ENCODE measurements at regions not wholly inside any gene's neighbourhood (a gene's known extent, or its start where the extent isn't known, plus 50 kb on each side); places are given as distances from the start of the nearest gene placed in this dataset.

DNA sequence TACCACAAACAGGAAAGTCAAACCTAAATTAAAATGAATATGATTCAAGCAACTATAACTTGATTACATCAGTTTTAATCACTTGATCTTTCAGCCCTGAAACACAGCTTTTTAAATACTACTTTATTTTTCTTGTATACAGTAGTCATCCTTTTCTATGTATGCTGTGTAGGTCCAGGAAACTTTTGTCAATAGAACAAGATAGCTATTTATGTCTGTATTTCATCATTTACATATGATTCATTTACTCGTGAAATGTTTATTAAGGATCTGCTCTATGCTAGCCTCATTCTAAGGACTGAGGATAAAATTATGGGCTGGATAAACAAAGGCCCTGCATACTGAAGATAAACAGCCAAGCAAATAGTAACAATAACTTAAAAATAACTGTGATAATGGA, 930.2 kb downstream of the TFAP2A start:
- no peak for DNase-seq (ENCODE audit: low spot score)

DNA sequence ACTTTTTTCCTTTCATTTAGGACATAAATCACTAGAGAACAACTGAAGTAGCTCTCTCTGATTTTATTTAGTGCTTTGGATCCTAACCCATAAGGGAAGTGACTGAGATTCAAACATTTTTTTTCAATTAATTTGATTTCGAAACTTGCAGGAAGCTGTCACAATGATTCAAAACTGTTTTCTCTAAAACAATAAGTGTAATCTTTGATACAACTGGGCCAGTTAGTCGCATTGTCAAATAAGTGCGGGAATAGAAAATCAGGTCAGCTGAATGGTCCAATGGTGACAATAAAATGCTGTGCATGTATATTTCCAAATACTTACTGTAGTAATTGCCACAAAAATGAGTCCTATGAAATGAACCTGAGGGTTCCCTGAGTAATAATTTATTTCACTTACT, 930.8 kb downstream of the TFAP2A start:
- DNase-seq (ENCODE audit: low spot score): no peak

DNA sequence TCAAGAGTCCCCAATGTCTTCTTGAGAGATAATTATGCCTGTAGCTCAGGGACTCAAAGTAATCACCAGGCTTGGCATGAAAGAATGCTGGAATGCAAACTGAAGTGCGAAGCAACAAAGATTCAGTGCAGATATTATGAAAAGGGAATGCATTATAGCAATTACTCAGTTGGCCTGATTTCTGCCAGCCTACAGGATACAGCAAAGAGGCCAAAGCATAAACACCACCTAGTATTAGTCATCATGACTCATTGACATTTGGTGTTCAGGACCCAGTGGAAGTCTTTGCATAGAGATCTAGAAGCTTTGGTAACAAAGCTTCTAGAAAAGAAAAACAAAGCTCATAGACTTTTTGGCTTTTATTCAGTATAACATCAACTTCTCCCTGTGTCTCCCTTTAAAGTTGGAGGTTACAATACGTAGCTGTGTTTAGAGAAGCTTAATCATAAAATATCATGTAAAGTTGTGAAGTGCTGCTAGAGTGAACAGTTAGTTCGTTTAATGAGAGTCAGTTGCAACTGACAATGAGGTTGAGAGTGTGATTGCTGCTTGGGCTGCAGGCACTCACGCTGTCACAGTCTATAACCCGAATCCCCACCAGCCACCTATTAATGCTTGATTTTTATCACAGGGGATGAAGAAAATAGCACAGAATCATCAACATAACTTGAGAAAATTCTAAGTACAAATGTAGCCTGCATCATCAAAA, 932.7 kb downstream of the TFAP2A start:
- no peak for DNase-seq (ENCODE audit: low spot score)

DNA sequence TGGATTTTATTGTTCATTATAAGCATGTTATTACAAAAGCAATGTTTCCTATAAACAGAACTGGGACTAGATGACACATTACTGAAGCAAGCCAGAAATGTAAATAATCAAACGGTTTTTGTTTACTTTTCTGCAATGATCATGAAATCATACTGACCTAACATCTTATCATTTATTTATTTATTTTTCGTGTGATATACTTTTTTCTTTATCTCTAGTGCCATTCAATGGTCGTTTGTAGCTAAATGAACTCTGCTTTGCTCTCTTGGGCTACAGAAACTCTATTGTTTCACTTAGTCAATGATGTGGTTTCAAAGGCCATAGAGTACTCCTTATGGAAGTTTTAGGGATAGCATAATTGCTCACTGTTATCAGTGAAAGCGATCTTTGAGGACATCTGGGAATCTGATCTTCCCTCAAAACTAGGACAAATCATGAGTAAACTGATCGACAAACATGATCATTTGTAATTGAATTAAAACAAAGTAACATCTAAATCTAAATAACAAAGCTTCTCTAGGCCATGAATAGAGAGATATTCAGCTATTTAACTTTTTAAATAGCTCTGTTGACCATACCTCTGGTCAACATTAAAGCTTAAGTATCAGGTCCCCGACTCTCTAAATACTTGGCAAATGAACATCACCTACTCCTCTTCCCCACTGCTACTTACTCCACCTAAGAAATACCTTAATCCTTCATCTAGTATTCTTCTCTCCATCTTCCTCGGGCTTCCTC, 933.4 kb downstream of the TFAP2A start:
- DNase-seq (ENCODE audit: low spot score): no peak

DNA sequence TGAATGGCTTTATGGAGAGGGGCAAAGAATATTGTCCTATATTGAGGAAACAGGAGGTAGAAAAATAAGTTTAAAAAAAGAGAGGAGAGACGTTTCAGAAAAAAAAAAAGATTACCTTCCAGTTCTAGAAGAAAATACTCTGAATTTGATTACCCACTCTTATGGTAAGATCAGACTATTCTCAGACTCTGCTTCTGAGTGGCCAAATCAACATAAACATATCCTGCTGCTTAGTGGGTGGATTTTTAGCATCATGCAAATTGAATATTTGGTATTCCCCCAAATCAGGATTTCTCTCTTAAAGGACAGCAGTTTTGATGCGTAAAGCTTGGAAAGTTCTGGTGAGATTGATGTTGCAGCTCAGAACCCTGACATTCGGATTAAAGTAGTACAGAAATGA, 946.6 kb downstream of the TFAP2A start:
- DNase-seq (ENCODE audit: low spot score): no peak

DNA sequence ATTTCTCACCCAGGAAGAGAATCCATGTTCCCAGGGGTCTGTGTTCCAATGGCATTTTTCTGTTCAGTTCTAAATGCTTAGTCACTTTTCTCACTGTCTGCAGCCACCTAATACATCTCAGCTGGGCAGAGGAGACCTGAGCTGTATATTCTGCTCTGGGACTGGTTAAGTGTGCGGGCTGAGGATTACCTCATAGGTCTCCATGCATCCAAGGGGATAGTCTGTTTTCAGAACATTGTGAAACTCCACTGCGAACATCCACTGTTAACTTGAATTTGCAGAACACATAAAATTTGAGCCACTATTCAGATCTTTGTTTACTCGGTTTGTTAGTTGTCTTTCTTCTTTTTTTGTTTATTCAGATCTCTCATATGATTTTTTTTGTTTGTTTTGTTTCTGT, 947.1 kb downstream of the TFAP2A start:
- no peak for DNase-seq (ENCODE audit: low spot score)

DNA sequence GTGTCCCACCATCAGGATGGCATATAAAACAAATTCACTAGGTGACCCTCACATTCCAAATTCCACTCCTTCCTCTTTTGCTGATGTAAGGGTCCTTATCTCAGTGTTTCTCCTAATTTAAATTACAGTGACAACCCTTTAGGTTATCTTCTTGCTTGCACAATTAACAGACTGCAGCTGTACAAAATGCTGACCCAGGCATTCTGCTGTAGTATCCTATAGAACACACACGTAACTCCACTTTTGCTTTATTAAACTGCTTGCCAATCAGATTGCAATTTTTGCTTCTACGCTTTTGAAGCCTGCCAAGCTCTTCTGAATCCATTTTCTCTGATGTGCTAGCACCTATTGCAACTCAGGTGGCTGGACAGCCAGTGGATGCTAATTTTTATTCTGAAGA, 950.3 kb downstream of the TFAP2A start:
- no peak for DNase-seq (ENCODE audit: low spot score)

DNA sequence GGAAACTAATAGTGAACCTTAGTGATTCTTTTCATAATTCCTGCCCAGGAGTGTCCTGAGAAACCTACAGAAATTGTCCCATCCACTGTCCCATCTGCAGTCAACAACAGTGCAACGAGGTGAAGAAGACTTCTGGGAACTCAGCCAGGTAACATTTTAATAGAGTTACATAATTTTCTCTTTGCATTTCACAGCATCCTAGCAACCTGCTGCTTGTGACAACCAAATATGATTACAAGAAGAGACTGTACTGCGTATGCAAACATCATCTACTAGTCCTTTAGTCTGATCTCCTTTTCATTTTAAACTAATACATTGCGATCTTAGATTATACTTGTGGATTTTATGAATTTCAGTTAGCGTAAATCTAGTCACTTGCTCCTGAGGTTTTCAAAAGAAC, 951.6 kb downstream of the TFAP2A start:
- DNase-seq (ENCODE audit: low spot score): no peak

DNA sequence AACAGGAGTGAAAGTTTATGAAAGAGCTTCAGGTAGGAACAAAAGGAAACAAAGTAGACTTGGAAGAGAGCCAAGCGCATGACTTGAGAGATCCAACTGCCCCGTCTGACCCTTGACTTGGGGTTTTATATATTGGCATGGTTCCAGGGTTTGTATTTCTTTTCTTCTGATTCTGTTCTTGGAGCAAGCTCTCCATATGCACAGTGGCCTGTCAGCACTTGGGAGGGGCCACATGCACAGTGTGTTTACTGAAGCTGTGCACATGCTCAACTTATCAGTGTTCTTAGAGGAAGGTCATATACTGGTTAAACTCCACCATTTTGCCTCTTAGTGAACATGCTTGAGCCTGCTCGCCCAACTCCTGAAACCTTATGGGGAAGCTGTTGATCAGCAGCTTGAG, 953.7 kb downstream of the TFAP2A start:
- no peak for DNase-seq (ENCODE audit: low spot score)

DNA sequence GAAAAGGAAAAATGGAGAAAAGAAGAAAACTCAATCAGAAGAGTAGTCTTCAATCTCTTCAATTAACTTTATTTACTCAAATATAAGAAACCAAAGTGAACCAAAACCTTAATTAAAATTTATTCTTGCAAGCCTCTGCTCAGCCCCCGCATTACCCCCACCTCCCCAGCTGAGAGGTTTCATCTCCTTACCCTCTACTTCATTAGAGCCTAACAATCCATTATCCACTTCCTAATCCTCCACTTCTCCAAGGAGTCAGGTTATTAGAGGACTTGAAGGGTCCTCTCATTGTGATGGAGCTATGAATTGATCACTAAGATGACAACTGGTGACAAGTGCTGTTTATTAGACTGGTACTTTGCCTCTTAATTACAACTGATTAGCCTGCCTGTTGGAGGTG, 956.5 kb downstream of the TFAP2A start:
- no peak for DNase-seq (ENCODE audit: low spot score)

DNA sequence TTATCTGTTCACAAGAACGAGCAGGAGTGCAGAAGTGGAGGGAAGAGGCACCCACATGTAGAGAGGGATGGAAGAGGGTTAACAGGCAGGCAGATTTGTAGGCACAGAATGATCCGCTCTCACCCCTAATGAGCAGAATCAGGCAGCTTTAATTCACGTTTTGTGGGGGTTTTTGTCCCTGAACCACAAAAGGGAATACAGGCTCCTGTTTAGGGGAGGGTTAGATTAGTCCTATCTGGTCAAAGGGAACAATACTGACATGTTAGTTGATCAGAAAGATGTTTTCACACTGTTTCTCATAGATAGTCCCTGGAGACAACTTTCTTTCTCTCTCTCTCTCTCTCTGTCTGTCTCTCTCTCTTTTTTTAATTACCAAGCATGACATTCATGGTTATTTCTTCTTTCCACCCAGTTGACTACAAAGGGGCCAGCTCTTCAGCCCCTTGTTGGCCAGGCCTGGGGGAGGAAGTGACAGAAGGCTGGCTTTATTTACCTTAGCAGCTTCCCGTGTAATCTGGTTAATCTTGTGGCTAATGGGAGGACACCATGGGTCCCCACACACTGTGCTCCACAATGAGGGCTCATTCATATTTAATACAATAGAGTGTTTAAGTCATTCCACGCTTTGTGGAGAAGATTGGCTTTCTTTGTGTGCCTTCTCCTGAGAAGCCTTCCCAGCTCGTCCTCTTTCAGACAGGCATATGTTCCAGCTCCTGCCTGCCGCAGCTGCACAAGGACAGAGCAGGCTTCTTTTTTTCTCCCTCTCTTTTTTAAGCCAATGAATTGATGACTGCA, 958.8 kb downstream of the TFAP2A start:
- DNase-seq (ENCODE audit: low spot score): no peak

DNA sequence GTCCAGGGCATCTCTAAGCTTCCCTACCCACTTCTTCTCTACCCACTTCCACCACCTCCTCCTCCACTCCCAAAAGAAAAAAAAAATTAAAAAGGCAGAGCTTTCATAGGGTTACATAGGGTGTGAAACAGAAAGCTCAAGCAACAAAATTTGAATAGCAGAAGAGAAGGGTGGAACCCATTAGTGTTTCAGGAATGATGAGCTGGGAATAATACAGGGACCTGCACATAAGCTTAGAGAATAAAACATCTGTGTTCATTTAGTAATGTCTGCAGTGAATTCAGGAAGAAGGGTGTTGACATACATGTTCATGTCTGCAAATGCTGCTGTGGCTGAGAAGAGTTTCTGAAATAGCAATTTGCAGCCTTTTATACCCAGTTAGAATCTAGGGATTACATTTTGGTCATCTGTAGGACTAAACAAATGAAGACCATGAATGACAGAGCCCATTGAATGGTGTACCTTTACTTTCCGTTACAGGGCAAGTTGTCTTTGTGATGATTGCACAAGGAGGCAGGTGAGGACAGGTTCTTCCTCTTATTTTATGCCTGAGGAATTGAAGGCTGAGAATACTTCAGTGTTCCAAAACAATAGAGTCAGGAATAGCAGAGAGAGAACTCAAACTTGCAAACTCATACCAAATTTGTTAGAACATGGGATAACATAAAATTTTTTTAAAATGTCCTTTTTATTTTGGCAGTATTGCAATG, 975.1 kb downstream of the TFAP2A start:
- DNase-seq (ENCODE audit: low spot score): no peak

DNA sequence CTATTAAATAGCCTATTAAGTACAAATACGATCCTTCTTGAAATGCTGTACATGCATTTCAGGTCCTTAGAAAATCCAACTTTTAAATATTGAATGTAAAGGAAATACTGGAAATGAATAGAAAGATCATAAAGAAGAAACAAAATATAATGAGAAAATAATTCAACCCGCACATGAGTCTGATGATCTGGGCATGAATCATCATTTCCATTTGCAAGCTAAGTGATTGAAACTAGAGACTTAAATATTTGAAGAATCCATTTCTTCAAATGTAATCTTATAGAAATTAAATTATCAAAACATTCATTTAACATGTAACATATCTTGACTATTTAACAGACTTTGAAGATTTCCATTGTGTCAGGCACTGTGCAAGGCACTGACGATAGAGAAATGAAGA, 977.0 kb downstream of the TFAP2A start:
- DNase-seq (ENCODE audit: low spot score): no peak

DNA sequence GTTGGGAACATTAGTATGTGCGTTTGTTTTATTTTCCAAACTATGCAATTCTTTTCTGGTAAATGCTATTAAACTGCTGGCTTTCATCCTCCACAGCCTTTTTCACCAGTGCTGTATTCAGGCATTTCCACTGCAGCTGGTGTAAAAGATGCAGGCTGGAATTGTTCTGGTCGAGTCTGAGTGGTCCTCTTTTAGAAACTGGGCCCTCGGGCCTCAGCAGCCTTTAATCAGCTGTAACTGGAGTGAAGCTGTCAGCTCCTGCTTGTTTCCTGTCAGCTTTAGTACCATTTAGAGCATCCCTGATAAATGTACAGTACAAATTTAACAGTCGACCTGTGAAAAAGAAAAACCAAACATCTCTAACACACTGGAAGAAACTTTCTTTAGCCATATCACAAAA, 979.6 kb downstream of the TFAP2A start:
- DNase-seq (ENCODE audit: low spot score): no peak

DNA sequence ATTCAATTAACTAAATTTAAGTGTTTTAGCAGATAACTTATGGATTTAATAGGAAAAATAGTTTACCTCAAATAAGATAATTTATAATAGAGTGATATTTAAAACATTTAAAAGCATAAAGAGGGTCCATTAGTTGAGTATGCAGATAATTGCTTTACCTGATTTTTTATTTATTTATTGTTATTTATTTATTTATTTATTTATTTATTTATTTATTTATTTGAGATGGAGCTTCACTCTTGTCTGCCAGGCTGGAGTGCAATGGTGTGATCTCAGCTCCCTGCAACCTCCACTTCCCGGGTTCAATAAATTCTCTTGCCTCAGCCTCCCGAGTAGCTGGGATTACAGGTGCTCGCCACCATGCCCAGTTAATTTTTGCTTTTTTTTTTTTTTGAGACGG, 982.9 kb downstream of the TFAP2A start:
- no peak for DNase-seq (ENCODE audit: low spot score)

DNA sequence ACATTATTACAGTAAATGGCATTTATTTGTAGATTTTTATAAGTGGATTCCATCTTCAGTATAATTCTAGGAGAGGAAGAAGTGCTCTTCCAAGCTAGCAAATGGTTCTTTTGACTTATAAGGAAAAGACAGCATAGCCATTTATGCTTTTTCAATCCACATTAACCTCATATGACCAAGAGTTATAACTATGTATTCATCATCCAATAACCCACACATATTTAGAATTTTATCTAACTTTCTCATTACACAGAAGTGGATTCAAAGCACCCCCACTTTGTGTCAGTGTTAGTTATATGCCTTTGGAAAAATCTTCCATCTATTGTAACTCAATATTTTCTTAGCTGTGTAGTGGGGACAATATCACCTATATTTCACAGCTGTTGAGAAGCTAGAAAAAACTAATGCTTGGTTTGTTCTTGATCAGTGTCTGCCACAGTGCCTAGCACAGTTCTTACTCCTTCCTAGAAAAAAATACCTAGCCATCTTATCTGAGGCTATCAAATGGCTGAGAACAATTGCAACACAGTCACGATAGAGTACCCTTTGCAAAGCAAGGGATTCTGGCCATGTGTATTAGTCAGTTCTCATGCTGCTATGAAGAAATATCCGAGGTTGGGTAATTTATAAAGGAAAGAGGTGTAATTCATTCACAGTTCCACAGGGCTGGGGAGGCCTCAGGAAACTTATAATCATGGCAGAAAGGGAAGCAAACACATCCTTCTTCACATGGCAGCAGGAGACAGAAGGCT, 986.3 kb downstream of the TFAP2A start:
- no peak for DNase-seq (ENCODE audit: low spot score)

DNA sequence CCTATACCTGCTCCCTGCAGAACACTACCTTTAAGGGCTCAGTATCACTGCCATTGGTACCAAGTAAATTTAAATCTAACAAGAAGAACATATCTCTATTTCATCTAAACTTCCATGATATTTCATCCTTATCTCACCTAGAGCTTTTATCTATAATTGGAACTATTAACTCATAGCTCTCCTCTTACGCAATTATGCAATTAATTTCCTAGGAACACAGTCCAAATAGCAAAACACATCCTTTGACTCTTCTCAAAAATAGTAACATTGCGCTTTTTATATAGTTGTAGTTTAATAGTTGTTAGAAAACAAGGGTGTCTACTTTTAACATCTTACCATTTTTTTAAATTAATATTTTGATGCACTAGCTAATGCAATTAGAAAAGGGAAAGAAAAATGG, 986.8 kb upstream of the SLC35B3 start:
- no peak for DNase-seq (ENCODE audit: low spot score)

DNA sequence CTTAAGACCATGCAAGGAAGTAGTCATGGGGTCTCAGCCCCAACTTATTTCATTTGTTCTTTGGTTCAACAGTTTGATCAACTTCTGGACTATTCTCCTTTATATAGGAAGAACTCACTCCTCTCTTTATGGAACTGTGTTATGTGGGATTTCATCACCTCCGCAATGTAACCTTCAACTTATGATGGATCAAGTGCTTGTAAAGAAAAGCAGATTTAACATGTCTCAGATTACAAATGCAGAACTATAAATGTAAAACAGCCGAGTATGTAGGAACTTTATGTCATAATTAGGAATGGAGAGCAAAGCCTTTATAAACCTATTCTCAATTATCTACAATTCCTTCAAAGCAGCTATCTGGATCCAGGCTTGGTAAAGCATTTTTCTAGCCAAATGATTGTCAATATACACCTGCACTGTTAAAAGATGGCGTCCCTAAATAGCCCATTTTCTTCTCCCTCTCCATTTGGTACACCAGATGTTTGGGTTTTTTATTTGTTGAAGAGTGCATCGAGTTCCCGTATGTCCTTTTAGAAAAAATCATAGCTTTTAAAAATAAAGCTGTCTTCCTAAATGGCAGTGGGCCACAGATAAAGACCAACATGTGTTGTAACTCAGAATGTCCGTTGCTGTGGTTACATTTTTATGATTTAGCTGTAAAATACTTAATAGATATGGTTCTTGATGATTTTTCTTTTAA, 985.1 kb upstream of the SLC35B3 start:
- no peak for DNase-seq (ENCODE audit: low spot score)

DNA sequence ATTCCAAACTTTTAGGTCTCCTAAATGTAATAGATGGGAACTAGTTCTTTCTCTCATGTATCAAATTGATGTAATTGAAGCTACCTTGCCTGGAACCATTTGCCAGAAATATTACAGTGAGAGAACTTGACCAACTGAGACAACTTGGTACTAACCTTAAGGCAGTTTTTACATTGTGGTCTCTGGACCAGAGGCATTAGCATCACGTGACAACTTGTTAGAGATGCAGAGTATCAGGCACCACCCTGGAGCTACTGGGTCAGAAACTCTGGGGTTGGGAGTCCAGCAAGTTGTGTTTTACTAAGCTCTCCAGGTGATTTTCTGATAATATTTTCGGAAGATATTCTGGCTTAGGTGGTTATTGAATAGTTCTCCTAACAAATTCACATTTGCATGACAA, 982.1 kb upstream of the SLC35B3 start:
- no peak for DNase-seq (ENCODE audit: low spot score)

DNA sequence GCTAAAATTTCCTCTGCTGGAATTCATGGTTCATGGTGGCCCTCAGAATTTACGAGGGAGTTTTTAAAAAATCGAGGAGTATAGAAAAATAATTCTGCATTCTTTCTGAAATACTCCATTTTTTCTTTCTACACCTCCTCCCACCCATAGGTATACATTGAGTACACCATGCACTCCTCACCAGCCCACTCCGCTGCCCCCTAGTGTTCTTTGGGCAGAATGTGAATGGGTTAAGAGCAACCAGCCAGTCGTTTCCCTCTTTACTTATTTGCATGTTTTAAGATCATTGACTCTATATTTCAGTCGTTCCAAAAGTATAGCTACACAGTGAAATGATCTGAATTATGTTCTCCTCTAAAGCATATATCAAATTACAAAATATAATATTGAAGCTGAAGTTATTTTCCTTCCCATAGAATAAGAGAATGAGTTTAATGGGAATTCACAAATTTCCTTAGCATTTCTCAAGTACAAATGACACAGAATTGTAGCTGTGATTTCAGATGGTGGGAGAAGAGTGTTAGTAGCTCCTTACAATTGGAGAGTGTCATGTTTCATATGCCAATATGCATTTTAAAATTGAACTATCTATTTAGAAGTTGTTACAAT, 977.7 kb upstream of the SLC35B3 start:
- DNase-seq (ENCODE audit: low spot score): no peak
